ENCODE measurements at regions not wholly inside any gene's neighbourhood (a gene's known extent, or its start where the extent isn't known, plus 50 kb on each side); places are given as distances from the start of the nearest gene placed in this dataset.

DNA sequence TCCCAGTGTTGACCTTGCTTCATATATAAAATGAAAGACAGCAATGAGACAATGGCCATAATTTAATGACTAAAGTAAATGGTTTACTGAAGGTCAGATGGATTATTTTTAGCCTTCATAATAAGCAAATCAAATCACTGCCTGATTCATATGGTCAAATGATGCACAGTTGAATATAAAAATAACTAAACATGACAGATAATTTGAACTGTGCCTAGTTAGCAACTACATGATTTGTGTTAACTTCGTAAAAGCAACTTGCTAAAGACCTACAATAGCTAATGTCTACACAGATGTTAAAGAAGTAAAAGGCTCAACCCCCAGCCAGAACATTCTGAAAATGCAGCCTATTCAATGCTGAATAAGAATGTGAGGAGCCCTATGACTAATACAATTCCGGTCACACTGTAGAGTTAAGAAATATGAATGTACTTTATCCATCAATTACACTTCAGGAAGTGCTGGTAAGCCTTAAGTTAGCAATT lies 590.8 kb upstream of the CDH2 start:
- Histone ChIP-seq H3K4me3 (no peak overlapping the region), H3K9me3 (no peaks in the 10 kb centered on the region), H3K27me3 (no peaks in the 10 kb centered on the region), H3K4me1 (no peaks in the 10 kb centered on the region), H3K36me3 (no peaks in the 10 kb centered on the region), H3K27ac (no peak overlapping the region)
- no peak for DNase-seq
- TF ChIP-seq, protein P1, sequence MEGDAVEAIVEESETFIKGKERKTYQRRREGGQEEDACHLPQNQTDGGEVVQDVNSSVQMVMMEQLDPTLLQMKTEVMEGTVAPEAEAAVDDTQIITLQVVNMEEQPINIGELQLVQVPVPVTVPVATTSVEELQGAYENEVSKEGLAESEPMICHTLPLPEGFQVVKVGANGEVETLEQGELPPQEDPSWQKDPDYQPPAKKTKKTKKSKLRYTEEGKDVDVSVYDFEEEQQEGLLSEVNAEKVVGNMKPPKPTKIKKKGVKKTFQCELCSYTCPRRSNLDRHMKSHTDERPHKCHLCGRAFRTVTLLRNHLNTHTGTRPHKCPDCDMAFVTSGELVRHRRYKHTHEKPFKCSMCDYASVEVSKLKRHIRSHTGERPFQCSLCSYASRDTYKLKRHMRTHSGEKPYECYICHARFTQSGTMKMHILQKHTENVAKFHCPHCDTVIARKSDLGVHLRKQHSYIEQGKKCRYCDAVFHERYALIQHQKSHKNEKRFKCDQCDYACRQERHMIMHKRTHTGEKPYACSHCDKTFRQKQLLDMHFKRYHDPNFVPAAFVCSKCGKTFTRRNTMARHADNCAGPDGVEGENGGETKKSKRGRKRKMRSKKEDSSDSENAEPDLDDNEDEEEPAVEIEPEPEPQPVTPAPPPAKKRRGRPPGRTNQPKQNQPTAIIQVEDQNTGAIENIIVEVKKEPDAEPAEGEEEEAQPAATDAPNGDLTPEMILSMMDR (IDR thresholded peaks at IDR 0.05), result no peak
- no peak for TF ChIP-seq POLR2A (IDR thresholded peaks at IDR 0.05)
- intact Hi-C loops (cut with DNase I; ENCODE audit: low total_unique reads), result no loop called here

DNA sequence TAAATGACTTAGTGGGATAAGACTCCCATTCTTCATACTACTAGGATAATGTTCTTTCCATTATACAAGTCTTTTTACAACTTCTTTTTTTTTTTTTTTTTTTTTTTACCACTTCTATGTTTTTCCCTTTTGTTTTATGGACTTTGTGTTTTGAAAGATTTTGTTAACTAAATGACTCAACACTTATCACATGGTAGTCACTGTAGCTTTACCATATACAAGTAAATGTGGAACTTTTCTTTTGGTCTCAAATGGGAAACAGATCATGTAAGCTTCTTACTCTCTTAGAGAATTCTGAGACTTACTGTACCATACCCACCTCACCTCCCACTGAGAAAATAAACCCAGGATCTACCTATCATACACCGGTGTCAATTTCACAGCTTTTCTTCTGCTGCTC lies 590.3 kb upstream of the CDH2 start:
- peak overlapping the region in 1 of 2 donors; percentile 50 for H3K27ac ChIP-seq
- intact Hi-C loops (cut with DNase I; ENCODE audit: low total_unique reads), result no loop called here
- H3K27me3 ChIP-seq, result no peaks in the 10 kb centered on the region
- TF ChIP-seq, protein P1 (IDR thresholded peaks at IDR 0.05), result no peak
- no peak for TF ChIP-seq POLR2A (IDR thresholded peaks at IDR 0.05)
- H3K9me3 ChIP-seq, result no peaks in the 10 kb centered on the region
- H3K4me1 ChIP-seq, result no peaks in the 10 kb centered on the region
- no peak for DNase-seq
- no peak overlapping the region for H3K4me3 ChIP-seq
- H3K36me3 ChIP-seq, result no peaks in the 10 kb centered on the region

DNA sequence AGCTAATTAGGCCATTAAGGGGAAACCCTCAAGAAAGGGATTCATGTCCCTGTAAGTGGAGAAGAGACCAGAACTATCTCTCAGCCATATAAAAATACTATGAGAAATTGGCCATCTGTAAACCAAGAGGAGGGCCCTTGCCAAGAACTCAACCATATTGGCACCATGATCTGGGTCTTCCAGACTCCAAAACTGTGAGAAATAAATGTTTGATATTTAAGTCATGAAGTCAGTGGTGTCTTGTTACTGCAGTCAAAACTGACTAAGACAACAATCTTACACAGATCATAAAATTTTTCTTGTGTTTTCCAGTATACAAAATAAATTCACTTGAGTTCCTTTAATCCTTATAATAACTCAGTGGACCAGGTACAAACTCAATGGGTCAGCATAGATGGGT lies 589.8 kb upstream of the CDH2 start:
- no peaks in the 10 kb centered on the region for H3K4me1 ChIP-seq
- no peak for DNase-seq
- H3K27me3 ChIP-seq, result no peaks in the 10 kb centered on the region
- no peak overlapping the region for H3K4me3 ChIP-seq
- peak overlapping the region in 1 of 2 donors; percentile 50 for H3K27ac ChIP-seq
- H3K36me3 ChIP-seq, result no peaks in the 10 kb centered on the region
- H3K9me3 ChIP-seq, result no peaks in the 10 kb centered on the region
- intact Hi-C loops (cut with DNase I; ENCODE audit: low total_unique reads), result no loop called here
- TF ChIP-seq, protein P1 (IDR thresholded peaks at IDR 0.05), result no peak
- no peak for TF ChIP-seq POLR2A (IDR thresholded peaks at IDR 0.05)

DNA sequence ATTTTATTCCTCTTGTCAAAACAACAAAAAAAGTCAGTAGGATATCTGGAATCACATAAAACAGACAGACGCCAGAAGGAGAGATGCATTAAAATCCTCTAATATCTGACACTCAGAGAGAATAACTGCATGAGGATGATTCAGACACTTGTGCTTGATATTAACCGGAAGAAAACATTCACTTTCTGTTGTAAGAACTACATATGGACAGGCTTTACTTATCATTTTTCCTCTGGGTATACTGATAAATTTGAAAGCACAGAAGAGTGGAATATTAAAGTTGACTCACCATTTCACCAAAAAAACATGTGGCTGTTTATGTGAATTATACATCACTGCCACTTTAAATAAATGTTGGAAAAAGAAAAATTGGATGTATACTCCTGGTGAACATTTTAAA lies 589.1 kb upstream of the CDH2 start:
- DNase-seq, result no peak
- Histone ChIP-seq H3K9me3 (no peaks in the 10 kb centered on the region), H3K4me3 (no peak overlapping the region), H3K4me1 (no peaks in the 10 kb centered on the region), H3K36me3 (no peaks in the 10 kb centered on the region), H3K27me3 (no peaks in the 10 kb centered on the region), H3K27ac (peak overlapping the region in 1 of 2 donors; percentile 50)
- intact Hi-C loops (cut with DNase I; ENCODE audit: low total_unique reads), result no loop called here
- TF ChIP-seq, protein P1 (IDR thresholded peaks at IDR 0.05), result no peak
- no peak for TF ChIP-seq POLR2A (IDR thresholded peaks at IDR 0.05)

DNA sequence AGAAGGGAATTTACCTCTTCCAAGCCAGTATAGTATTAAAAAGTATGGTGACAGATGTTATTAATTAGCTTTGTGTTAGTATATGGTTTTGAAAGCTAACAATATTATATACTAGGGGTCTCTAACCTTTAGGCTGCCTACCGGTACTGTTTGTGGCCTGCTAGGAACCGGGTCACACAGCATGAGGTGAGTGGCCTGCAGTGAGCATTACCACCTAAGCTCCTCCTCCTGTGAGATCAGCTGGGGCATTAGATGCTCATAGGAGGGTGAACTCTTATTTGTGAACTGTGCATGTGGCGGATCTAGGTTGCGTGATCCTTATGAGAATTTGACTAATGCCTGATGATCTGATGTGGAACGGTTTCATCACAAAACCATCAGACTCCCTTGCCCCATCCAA lies 583.4 kb upstream of the CDH2 start:
- Histone ChIP-seq H3K27me3 (no peaks in the 10 kb centered on the region), H3K9me3 (no peaks in the 10 kb centered on the region), H3K4me1 (no peaks in the 10 kb centered on the region), H3K36me3 (no peaks in the 10 kb centered on the region), H3K27ac (no peak overlapping the region), H3K4me3 (no peak overlapping the region)
- TF ChIP-seq, protein P1 (IDR thresholded peaks at IDR 0.05), result no peak
- no peak for TF ChIP-seq POLR2A (IDR thresholded peaks at IDR 0.05)
- DNase-seq, result no peak
- intact Hi-C loops (cut with DNase I; ENCODE audit: low total_unique reads), result no loop called here

Data from uterus (tissue), 3 donors.